Inflammatory macrophage treated with lipopolysaccharide for 1 hour (primary cell): ENCODE measurements at regions not wholly inside any gene's neighbourhood (a gene's known extent, or its start where the extent isn't known, plus 50 kb on each side); places are given as distances from the start of the nearest gene placed in this dataset.

Experiments
- DNase-seq, 2 donors: peaks; one replicate each; pipeline ENCODE4 v3.0.0-alpha.2; 2020 to 2022

DNA sequence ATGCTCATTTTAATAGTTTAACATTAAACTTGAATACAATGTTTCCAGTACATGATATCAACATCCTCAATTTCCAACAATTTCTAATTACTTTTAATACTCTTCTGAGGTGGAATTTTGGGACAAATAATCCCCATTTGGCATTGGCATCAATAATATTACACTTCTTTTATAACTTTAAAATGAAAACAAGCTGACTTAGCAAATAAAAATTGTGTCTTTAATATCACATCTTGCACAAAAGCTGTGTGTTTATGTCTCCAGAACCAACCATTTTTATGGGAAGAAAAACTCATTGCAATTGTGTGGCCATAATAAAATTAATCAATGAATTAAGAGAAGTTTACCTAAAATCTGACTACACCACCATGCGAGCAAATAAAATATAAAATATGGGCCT is 2552.6 kb downstream of the PCDH7 start:
- no peak for DNase-seq

GRCh38 chr4:33283818-33284217 is 2563.6 kb downstream of the PCDH7 start:
- DNase-seq: no peak

DNA sequence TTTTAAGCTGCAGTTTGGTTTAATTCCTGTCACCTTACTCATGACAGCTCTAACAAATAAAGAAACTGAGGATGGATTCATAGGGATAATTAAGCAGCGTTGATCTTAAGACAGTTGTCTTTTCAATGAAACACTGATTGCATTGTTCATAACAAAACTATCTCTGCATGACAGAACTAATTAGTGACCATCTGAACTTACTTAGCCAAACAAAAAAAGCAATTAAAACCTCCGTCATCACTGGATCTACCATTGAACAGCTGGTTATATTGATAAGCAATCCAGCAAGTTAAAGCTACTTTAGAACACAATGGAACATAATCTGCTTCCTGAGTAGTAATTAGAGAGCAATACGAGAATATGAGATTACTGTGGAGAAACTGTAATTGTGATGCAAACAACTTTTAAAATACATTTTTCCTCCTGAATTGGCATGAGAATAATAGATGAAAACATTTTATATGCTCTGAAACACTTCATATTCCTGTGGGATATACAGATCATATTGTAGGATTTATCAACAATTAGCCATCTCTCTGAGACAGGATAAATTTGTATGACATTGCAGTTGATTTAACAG is 2576.8 kb downstream of the PCDH7 start:
- DNase-seq: no peak

DNA sequence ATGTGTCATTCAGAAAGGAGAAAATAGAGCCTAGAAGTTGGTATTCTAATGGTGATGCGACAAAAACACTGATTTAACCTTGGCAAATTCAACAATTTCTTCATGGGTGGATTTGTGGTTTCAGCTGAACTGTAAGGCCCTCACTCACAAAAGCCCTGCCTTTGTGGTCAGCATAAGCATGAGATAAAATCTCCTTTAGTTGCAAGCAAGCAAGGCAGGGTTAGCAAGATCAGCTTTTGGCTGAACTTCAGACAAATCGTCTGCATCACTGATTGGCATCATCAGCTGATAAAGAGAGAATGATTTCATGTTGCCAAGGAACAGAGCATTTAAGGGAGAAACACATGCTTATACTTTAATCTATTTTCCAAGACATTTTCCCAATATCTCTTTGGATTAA is 2582.2 kb downstream of the PCDH7 start:
- DNase-seq: no peak

GRCh38 chr4:33306131-33306530 is 2586.0 kb downstream of the PCDH7 start:
- DNase-seq: no peak

GRCh38 chr4:33316033-33316432 is 2595.9 kb downstream of the PCDH7 start:
- DNase-seq: peak in 1 of 2 donors; percentile 3

DNA sequence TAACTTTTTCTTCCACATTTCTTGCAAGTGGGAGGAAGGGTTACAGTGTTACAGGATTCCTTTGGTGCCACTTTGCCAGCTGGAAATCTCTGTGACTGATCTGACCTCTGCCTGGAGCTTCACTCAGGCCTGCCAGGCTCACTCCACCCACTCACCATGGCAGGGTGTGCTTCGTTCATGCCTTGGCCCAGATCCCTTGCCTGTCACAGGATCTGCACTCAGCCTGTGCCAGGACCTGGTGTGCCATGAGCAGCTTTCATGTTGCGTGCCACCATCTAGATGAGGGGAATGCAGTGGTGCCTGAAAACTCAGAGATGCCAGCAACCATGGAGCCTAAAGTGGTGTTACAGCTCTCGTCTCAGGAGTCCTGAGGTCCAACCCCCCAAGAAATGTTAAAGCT is 2596.4 kb downstream of the PCDH7 start:
- no peak for DNase-seq

DNA sequence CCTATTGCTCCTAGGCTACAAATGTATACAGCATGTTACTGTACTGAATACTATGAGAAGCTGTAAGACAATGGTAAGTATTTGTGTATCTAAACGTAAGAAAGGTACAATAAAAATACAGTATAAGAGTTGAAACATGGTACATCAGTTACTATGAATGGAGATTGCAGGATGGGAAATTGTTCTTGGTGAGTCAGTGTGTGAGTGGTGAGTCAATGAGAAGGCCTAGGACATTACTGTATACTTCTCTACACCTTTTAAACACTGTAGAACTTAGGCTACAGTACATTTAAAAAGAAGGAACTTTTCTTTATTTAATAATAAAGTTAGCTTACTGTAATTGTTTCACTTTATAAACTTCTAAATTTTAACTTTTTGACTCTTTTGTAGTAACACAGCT is 2603.2 kb downstream of the PCDH7 start:
- no peak for DNase-seq

DNA sequence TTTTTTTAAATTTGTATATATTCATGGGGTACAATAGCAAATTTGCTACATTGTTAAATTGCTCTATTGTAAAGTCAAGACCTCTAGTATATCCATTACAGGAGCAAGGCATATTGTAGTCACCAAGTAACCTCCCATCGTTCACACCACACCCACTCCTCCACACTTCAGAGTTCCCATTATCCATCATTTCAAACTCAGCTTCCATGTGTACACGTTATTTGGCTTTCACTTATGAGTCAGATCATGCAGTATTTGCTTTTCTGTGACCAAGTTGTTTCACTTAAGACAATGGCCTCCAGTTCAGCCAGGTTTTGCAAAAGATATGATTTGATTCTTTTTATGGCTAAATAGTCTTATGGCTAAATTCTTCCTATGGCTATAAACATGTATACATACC is 2614.2 kb downstream of the PCDH7 start:
- no peak for DNase-seq

- DNase-seq: no peak
Observed at GRCh38 chr4:33339762-33340161, 2619.6 kb downstream of the PCDH7 start.

DNA sequence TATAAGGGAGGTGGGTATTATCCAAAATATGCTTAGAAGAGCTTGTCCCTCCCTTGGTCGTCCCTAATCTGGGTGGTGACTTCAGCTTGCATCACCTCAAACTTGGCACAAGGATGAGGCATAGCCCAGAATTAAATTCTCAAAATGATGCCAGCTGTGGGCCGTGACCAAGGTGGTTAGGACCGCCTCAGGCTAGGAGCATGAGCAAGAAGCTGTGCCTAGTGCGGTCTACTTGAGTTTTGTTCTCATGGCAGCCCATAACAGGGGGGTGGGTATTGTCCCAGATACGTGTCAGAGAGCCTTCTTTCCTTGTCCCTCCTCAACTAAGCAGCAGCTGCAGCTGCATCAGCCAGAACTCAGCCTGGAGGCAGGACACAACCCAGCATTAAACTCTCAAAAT is 2620.0 kb downstream of the PCDH7 start:
- DNase-seq: no peak

DNA sequence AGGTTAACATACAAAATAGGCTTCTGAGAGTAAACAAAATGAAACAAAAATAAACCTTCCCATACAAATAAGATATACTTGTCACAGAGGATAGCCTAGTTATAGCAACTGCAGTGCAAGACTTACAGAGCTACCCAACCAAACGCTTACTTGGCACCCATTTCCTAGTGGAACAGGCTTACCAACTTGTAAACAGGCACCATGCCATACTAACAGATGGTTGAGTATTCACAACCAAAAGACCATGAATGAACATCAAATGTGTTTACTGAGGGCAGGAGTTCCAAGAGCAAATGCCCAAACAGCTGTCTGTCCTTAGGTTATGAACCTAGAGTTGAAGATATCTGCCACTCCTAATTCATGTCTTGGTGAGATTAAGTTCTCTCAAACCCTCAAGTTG is 2629.2 kb downstream of the PCDH7 start:
- DNase-seq: no peak

DNA sequence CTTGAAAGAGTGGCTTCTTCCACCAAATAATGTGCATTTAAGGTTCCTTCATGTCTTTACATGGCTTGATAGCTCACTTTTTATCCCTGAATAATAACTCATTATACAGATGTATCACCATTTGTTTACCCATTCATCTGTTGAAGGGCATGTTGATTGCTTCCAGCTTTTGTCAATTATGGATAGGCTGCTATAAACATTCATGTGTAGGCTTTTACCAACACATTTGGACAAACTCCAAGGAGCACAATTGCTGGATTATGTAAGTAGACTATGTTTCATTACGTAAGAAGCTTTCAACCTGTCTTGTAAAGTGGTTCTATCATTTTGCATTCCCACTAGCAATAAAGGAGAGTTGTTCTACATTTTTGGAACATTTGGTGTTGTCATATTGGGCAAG is 2637.0 kb downstream of the PCDH7 start:
- DNase-seq: no peak

GRCh38 chr4:33369446-33369845 is 2649.3 kb downstream of the PCDH7 start:
- DNase-seq: no peak

DNA sequence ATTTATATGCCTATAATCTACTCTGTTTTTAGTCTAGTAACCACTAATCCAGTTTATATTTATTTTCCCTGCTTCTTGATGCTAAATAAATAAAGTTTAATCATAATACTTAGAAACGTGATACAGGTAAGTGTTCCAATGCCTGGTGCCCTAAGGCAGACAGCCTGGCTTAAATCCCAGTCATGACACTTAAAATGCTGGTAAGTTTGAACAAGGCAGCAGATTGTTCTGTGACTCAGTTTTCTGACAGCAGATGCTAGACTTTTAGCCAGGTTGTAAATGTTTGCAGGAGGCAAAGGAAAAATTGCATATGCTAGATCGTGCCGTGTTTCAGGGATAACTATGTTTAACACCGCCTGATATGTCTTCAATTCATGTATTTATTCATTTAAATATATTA is 2661.6 kb downstream of the PCDH7 start:
- DNase-seq: no peak

DNA sequence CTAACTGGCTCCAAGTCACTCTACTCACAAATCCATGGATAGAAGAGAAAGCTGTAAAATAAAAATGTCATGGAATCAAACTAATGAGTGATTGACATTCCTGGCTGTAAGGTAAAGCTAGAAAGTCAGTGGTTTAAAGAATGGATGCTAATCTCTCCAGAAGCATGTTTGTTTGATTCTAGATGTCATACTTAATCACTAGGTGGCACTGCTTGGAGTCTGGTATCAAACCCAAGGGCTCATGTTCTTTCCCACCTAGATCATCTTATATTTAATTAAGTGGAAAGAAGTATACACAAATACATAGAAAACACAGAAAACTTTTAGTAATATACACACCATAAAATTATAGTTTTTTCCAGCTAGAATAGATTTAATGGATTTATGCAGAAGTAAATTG is 2666.6 kb downstream of the PCDH7 start:
- no peak for DNase-seq

GRCh38 chr4:33390976-33391375 is 2670.8 kb downstream of the PCDH7 start:
- DNase-seq: no peak

DNA sequence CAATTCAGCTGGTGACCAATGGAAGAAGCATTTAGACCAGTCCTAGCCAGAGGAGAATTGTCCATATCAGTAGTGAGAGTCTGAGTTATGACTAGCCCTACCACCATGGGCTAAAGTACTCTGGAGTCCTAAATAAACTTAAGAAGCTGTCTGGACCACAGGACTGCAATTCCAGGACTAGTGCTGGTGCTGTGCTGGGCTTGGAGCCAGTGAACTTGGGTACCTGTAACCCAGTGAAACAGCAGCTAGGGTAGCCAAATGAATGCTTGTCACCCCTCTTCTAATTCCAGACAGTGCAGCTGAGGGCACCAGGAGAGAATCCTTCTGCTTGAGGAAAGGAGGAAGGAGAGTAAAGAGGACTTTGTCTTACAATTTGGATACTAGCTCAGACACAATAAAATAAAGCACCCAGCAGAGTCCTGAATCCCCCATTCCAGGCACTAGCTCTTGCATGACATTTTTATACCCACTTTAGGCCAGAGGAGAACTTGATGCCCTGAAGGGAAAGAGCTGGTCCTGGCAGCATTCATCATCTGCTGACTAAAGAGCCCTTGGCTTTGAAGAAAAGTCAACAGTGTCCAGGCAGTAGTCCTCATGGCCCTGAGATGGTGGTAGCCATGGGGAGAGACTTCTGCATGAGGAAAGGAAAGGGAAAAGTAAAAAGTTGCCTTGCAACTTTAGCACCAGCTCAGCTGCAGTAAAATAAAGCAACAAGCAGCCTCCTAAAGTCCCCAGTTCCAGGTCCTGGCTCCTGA is 2675.7 kb downstream of the PCDH7 start:
- no peak for DNase-seq

DNA sequence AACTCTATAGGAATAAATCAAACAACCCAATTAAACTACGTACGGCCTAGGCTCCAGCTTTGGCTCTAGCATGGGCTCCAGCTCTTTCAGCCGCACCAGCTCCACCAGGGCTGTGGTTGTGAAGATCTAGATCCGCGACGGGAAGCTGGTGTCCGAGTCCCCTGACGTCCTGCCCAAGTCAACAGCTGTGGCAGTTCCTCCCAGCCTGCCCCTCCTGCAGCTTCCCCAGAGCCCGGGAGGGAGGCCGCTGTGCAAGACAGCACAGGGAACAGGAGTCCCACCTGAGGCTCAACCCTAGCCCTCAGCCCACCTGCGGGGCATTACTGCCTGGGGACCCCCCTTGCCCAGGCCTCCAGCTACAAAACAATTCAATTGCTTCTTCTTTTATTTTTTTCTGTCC is 2680.3 kb downstream of the PCDH7 start:
- DNase-seq: no peak

DNA sequence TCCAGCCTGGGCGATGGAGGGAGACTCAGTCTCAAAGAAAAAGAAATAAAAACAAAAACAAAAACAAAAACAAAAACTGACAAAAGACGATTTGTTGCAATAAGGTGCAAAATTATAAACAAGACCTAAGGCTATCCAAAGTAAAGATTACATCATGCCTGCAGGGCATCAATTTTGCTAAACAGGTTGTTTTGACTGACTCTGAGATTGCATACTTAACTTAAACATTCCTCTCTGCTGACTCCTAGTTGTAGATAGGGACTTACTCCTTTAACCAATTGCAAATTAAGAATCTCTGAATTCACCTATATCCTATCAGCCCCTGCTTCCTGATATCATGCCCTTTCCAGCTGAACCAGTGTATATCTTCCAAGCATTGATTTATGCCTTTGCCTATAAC is 2687.3 kb downstream of the PCDH7 start:
- DNase-seq: no peak

DNA sequence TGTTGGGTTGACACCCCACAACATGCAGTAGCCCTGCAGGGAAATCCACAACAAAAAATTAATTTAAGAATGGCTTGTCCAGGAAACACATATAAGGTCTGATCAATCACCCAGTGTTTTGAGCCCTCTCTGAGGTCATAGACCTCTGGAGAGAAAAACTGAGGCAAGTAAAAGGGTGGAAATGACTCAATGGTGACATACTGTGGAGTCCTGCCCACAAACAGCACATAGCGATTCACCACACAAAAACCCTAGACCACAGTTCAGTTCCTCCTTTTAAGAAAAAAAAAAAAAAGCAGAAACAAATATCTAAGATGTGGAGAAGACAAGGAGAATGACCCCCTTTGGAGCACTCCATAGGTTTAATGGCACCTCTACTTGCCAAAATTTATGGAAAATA is 2691.0 kb downstream of the PCDH7 start:
- DNase-seq: no peak

- DNase-seq: no peak
Observed at GRCh38 chr4:33421887-33422286, 2701.7 kb downstream of the PCDH7 start.

- no peak for DNase-seq
Observed at GRCh38 chr4:33422656-33423055, 2702.5 kb downstream of the PCDH7 start.

DNA sequence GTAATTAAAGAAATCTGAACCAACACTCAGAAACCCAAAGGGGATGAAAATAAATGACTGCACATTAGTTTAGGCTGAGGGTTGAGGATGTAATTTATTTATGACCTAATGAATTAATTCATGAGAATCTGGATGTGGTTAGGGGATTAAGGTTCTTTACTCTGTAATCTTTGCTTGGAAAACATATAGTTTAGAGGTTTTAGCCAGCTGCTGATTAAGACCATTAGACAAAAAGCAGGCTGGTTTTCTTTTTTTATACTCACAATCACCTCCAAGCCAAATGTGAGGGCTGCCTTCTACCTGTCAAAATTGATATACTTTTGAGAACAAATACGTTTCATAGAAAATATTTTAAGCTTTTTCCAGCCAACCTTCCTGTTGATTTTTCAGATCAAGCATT is 2705.8 kb downstream of the PCDH7 start:
- no peak for DNase-seq

DNA sequence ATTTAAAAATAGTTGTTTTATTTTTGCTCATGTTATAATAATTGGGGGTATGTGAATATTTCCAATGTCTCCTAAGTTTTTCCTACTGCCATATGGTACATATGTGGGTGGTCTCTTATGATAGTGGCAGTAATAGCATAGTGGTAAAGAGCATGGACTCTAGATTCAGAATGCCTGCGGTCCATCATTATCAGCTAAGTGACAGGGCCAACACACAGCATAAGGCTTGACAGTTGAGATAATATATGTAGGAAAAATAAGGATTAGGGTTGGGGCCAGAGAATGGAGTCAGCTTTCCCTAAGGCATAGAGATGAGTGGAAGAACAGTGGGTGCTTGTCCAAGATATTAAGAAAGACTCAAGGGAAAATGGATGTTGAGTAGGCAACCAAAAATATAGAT is 2707.5 kb downstream of the PCDH7 start:
- DNase-seq: no peak
